ENCODE measurements at regions not wholly inside any gene's neighbourhood (a gene's known extent, or its start where the extent isn't known, plus 50 kb on each side); places are given as distances from the start of the nearest gene placed in this dataset.

GRCh38 chr9:99319048-99319447 lies 97.0 kb downstream of the SEC61B start:
- no peak for DNase-seq
- Histone ChIP-seq H3K4me1 (no peaks in the 10 kb centered on the region), H3K27ac (no peak overlapping the region), H3K36me3 (no peaks in the 10 kb centered on the region), H3K27me3 (no peaks in the 10 kb centered on the region), H3K9me3 (no peaks in the 10 kb centered on the region), H3K4me3 (no peak overlapping the region)
- 92% methylated on average over 1 of the region's 1 CpG for WGBS, 2 donors
- no peak for TF ChIP-seq CTCF (IDR thresholded peaks at IDR 0.05)
- TF ChIP-seq POLR2A (IDR thresholded peaks at IDR 0.05): no peak
- TF ChIP-seq EP300 (IDR thresholded peaks at IDR 0.05): no peak
- no peak for TF ChIP-seq POLR2AphosphoS5 (IDR thresholded peaks at IDR 0.05)
- intact Hi-C loops (cut with DNase I): no loop called here

- Histone ChIP-seq H3K4me1 (no peaks in the 10 kb centered on the region), H3K27me3 (no peaks in the 10 kb centered on the region), H3K9me3 (no peaks in the 10 kb centered on the region), H3K4me3 (no peak overlapping the region), H3K27ac (no peak overlapping the region), H3K36me3 (no peaks in the 10 kb centered on the region)
- WGBS, 2 donors: 12 to 23% methylated on average over 1 of the region's 1 CpG
- intact Hi-C loops (cut with DNase I): no loop called here
- TF ChIP-seq POLR2AphosphoS5 (IDR thresholded peaks at IDR 0.05) (no peak), CTCF (IDR thresholded peaks at IDR 0.05) (no peak), EP300 (IDR thresholded peaks at IDR 0.05) (no peak), POLR2A (IDR thresholded peaks at IDR 0.05) (no peak)
- no peak for DNase-seq
Measured at GRCh38 chr9:99322299-99322698, 100.2 kb downstream of the SEC61B start.

GRCh38 chr9:99326112-99326916 lies 104.2 kb downstream of the SEC61B start:
- intact Hi-C loops (cut with DNase I): no loop called here

DNA sequence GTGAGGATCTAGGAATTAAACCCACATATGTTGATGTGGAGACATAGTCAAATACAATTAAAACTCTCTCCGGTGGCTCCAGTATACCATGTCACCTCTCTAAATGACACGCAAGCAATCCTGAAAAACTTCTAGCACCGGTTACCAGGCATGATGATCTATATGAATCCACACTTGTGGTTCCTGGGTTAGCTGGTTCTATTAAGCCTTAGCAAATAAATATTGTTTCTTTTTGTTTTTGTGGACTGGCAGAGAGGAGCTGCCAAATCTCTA lies 104.8 kb downstream of the SEC61B start:
- intact Hi-C loops (cut with DNase I): no loop called here
- H3K27ac ChIP-seq: no peak overlapping the region
- no peaks in the 10 kb centered on the region for H3K9me3 ChIP-seq
- H3K4me1 ChIP-seq: no peaks in the 10 kb centered on the region
- WGBS, 2 donors: 68 to 79% methylated on average over 3 of the region's 3 CpGs
- TF ChIP-seq CTCF (IDR thresholded peaks at IDR 0.05): no peak
- TF ChIP-seq EP300 (IDR thresholded peaks at IDR 0.05): no peak
- TF ChIP-seq POLR2AphosphoS5 (IDR thresholded peaks at IDR 0.05): no peak
- no peak for TF ChIP-seq POLR2A (IDR thresholded peaks at IDR 0.05)
- no peaks in the 10 kb centered on the region for H3K27me3 ChIP-seq
- no peak for DNase-seq
- no peaks in the 10 kb centered on the region for H3K36me3 ChIP-seq
- H3K4me3 ChIP-seq: no peak overlapping the region

More at GRCh38 chr9:99326112-99326916, 104.2 kb downstream of the SEC61B start:
- DNase-seq: no peak
- no peaks in the 10 kb centered on the region for H3K36me3 ChIP-seq
- H3K27ac ChIP-seq: no peak overlapping the region
- 67 to 72% methylated on average over 5 of the region's 5 CpGs for WGBS, 2 donors
- H3K27me3 ChIP-seq: no peaks in the 10 kb centered on the region
- H3K9me3 ChIP-seq: no peaks in the 10 kb centered on the region
- TF ChIP-seq EP300 (IDR thresholded peaks at IDR 0.05) (no peak), POLR2AphosphoS5 (IDR thresholded peaks at IDR 0.05) (no peak), CTCF (IDR thresholded peaks at IDR 0.05) (no peak), POLR2A (IDR thresholded peaks at IDR 0.05) (no peak)
- H3K4me3 ChIP-seq: no peak overlapping the region
- no peaks in the 10 kb centered on the region for H3K4me1 ChIP-seq

GRCh38 chr9:99327667-99328066 lies 105.6 kb downstream of the SEC61B start:
- H3K4me3 ChIP-seq: no peak overlapping the region
- H3K27me3 ChIP-seq: no peaks in the 10 kb centered on the region
- no peaks in the 10 kb centered on the region for H3K4me1 ChIP-seq
- no peak for DNase-seq
- H3K9me3 ChIP-seq: no peaks in the 10 kb centered on the region
- intact Hi-C loops (cut with DNase I): no loop called here
- no peaks in the 10 kb centered on the region for H3K36me3 ChIP-seq
- TF ChIP-seq CTCF (IDR thresholded peaks at IDR 0.05): no peak
- TF ChIP-seq POLR2A (IDR thresholded peaks at IDR 0.05): no peak
- no peak for TF ChIP-seq POLR2AphosphoS5 (IDR thresholded peaks at IDR 0.05)
- TF ChIP-seq EP300 (IDR thresholded peaks at IDR 0.05): no peak
- H3K27ac ChIP-seq: no peak overlapping the region
- 91 to 92% methylated on average over 3 of the region's 3 CpGs for whole genome bisulfite sequencing, 2 donors
